ENCODE measurements at regions not wholly inside any gene's neighbourhood (a gene's known extent, or its start where the extent isn't known, plus 50 kb on each side); places are given as distances from the start of the nearest gene placed in this dataset.

- Mint-ChIP-seq H3K27me3 (ENCODE audit: unreplicated experiment) (no peaks in the 10 kb centered on the region), H3K36me3 (ENCODE audit: unreplicated experiment) (no peaks in the 10 kb centered on the region), H3K4me1 (ENCODE audit: unreplicated experiment) (peaks cover 7% of the 10 kb centered on the region), H3K27ac (ENCODE audit: unreplicated experiment) (no peak overlapping the region), H3K9me3 (ENCODE audit: unreplicated experiment) (no peaks in the 10 kb centered on the region), H3K4me3 (ENCODE audit: unreplicated experiment) (no peak overlapping the region)
- no peak for DNase-seq (ENCODE audit: extremely low spot score, unreplicated experiment)
- TF ChIP-seq CTCF (IDR thresholded peaks at IDR 0.05): no peak
Measured at GRCh38 chr15:38696790-38697495, 132.3 kb upstream of the RASGRP1 start.

- Mint-ChIP-seq H3K36me3 (ENCODE audit: unreplicated experiment) (no peaks in the 10 kb centered on the region), H3K9me3 (ENCODE audit: unreplicated experiment) (no peaks in the 10 kb centered on the region), H3K4me1 (ENCODE audit: unreplicated experiment) (peaks cover 3% of the 10 kb centered on the region), H3K27me3 (ENCODE audit: unreplicated experiment) (no peaks in the 10 kb centered on the region), H3K27ac (ENCODE audit: unreplicated experiment) (no peak overlapping the region), H3K4me3 (ENCODE audit: unreplicated experiment) (no peak overlapping the region)
- TF ChIP-seq CTCF (IDR thresholded peaks at IDR 0.05): no peak
- DNase-seq (ENCODE audit: extremely low spot score, unreplicated experiment): no peak
Measured at GRCh38 chr15:38698254-38698653, 133.6 kb upstream of the RASGRP1 start.

GRCh38 chr15:38699633-38700230 lies 135.1 kb upstream of the RASGRP1 start:
- Mint-ChIP-seq H3K4me3 (ENCODE audit: unreplicated experiment) (no peak overlapping the region), H3K27ac (ENCODE audit: unreplicated experiment) (no peak overlapping the region), H3K36me3 (ENCODE audit: unreplicated experiment) (no peaks in the 10 kb centered on the region), H3K27me3 (ENCODE audit: unreplicated experiment) (no peaks in the 10 kb centered on the region), H3K4me1 (ENCODE audit: unreplicated experiment) (peaks cover 3% of the 10 kb centered on the region), H3K9me3 (ENCODE audit: unreplicated experiment) (no peaks in the 10 kb centered on the region)
- peak; percentile 87 for TF ChIP-seq CTCF (IDR thresholded peaks at IDR 0.05)
- no peak for DNase-seq (ENCODE audit: extremely low spot score, unreplicated experiment)

GRCh38 chr15:38701149-38701548 lies 136.5 kb upstream of the RASGRP1 start:
- Mint-ChIP-seq H3K4me1 (ENCODE audit: unreplicated experiment) (peaks cover 3% of the 10 kb centered on the region), H3K27me3 (ENCODE audit: unreplicated experiment) (peaks cover 5% of the 10 kb centered on the region), H3K9me3 (ENCODE audit: unreplicated experiment) (no peaks in the 10 kb centered on the region), H3K36me3 (ENCODE audit: unreplicated experiment) (no peaks in the 10 kb centered on the region), H3K4me3 (ENCODE audit: unreplicated experiment) (no peak overlapping the region), H3K27ac (ENCODE audit: unreplicated experiment) (no peak overlapping the region)
- DNase-seq (ENCODE audit: extremely low spot score, unreplicated experiment): no peak
- no peak for TF ChIP-seq CTCF (IDR thresholded peaks at IDR 0.05)

GRCh38 chr15:38702178-38702912 lies 137.7 kb upstream of the RASGRP1 start:
- H3K9me3 Mint-ChIP-seq (ENCODE audit: unreplicated experiment): no peaks in the 10 kb centered on the region
- H3K4me3 Mint-ChIP-seq (ENCODE audit: unreplicated experiment): no peak overlapping the region
- H3K27me3 Mint-ChIP-seq (ENCODE audit: unreplicated experiment): peaks cover 10% of the 10 kb centered on the region
- no peak overlapping the region for H3K27ac Mint-ChIP-seq (ENCODE audit: unreplicated experiment)
- no peak for TF ChIP-seq CTCF (IDR thresholded peaks at IDR 0.05)
- peaks cover 5% of the 10 kb centered on the region for H3K4me1 Mint-ChIP-seq (ENCODE audit: unreplicated experiment)
- no peaks in the 10 kb centered on the region for H3K36me3 Mint-ChIP-seq (ENCODE audit: unreplicated experiment)
- DNase-seq (ENCODE audit: extremely low spot score, unreplicated experiment): no peak

All from osteocyte (in vitro differentiated cells).